HCT116 (cell line): ENCODE measurements at regions not wholly inside any gene's neighbourhood (a gene's known extent, or its start where the extent isn't known, plus 50 kb on each side); places are given as distances from the start of the nearest gene placed in this dataset.

Experiments
- EZH2 ChIP-seq: fragments of 200-600 bp; sonication (generic); IDR thresholded peaks from 2 replicates; pipeline ENCODE4 v1.6.1; 2017; ENCODE audit warnings: antibody characterized with exemption, mixed run types
- SP1 ChIP-seq: IDR thresholded peaks from 2 replicates; pipeline ENCODE4 v1.6.1; 2012; ENCODE audit warnings: low read depth

GRCh38 chr2:143843686-143844085 is 676.2 kb downstream of the ZEB2 start:
- TF ChIP-seq SP1 (no peak), EZH2 (no peak)
